CD14-positive monocyte (primary cell): ENCODE measurements at regions not wholly inside any gene's neighbourhood (a gene's known extent, or its start where the extent isn't known, plus 50 kb on each side); places are given as distances from the start of the nearest gene placed in this dataset.

Source experiments
- DNase-seq, 3 donors: peaks; one replicate each; pipeline ENCODE4 v3.0.0-alpha.2; 2011 to 2022
- H2AFZ ChIP-seq: 2 replicates; pipeline ENCODE4 v1.6.0; 2012; ENCODE audit warnings: mild to moderate bottlenecking, low read depth, low read length, inconsistent platforms; ENCODE audit not compliant: insufficient read depth, poor library complexity, severe bottlenecking
- H3K27ac ChIP-seq, 2 donors: 1 replicate in 1 of 2; 2 replicates in 1 of 2; pipeline ENCODE4 v1.5.1; 2012 to 2013; ENCODE audit warnings: low read length in 2 of 2, control low read depth in 1 of 2, inconsistent platforms in 1 of 2, low read depth in 1 of 2, mild to moderate bottlenecking in 1 of 2
- H3K27me3 ChIP-seq, 2 donors: one replicate each; pipeline versions ENCODE4 v1.6.0 to v1.6.1; 2011 to 2013; ENCODE audit warnings: low read length in 2 of 2; ENCODE audit not compliant: control insufficient read depth in 2 of 2, insufficient read depth in 2 of 2
- H3K36me3 ChIP-seq, 2 donors: replicated peaks in 1 of 2; 1 replicate in 1 of 2; 2 replicates in 1 of 2; pipeline versions ENCODE4 v1.5.1 to v1.6.1; 2012 to 2013; ENCODE audit warnings: low read length in 2 of 2, control low read depth in 1 of 2, inconsistent platforms in 1 of 2, mild to moderate bottlenecking in 1 of 2; ENCODE audit not compliant: insufficient read depth in 2 of 2, control insufficient read depth in 1 of 2
- H3K4me1 ChIP-seq, 2 donors: 1 replicate in 1 of 2; 2 replicates in 1 of 2; pipeline versions ENCODE4 v1.5.1 to v1.6.1; 2012 to 2013; ENCODE audit warnings: low read length in 2 of 2, control low read depth in 1 of 2, inconsistent platforms in 1 of 2, mild to moderate bottlenecking in 1 of 2, moderate library complexity in 1 of 2; ENCODE audit not compliant: insufficient read depth in 2 of 2, control insufficient read depth in 1 of 2
- H3K4me2 ChIP-seq: replicated peaks from 2 replicates; pipeline ENCODE3; 2012; ENCODE audit warnings: low read length, moderate library complexity, mild to moderate bottlenecking; ENCODE audit not compliant: poor library complexity, severe bottlenecking; ENCODE audit errors: extremely low read depth
- H3K4me3 ChIP-seq, 3 experiments: fragments of 200-600 bp in 1 of 3; sonication (generic) in 1 of 3; replicated peaks in 1 of 3; 1 replicate in 2 of 3; 2 replicates in 1 of 3; pipeline ENCODE4 v1.5.1; 2011 to 2013; ENCODE audit warnings: low read length in 3 of 3, mild to moderate bottlenecking in 3 of 3, control low read depth in 2 of 3, low read depth in 2 of 3, inconsistent platforms in 1 of 3, moderate library complexity in 1 of 3
- H3K79me2 ChIP-seq: 2 replicates; pipeline ENCODE4 v1.6.0; 2012; ENCODE audit warnings: mild to moderate bottlenecking, control low read depth, inconsistent platforms, low read length, moderate library complexity; ENCODE audit not compliant: insufficient read depth
- H3K9ac ChIP-seq: 2 replicates; pipeline ENCODE4 v1.6.0; 2017; ENCODE audit warnings: low read length, mild to moderate bottlenecking; ENCODE audit not compliant: insufficient read depth, poor library complexity, severe bottlenecking
- H3K9me3 ChIP-seq, 2 donors: replicated peaks in 1 of 2; 1 replicate in 1 of 2; 2 replicates in 1 of 2; pipeline versions ENCODE4 v1.5.1 to v1.6.1; 2012 to 2013; ENCODE audit warnings: low read length in 2 of 2, control low read depth in 1 of 2; ENCODE audit not compliant: control insufficient read depth in 1 of 2, insufficient read depth in 1 of 2
- H4K20me1 ChIP-seq: 2 replicates; pipeline ENCODE4 v1.6.0; 2012; ENCODE audit warnings: mild to moderate bottlenecking, low read length, control low read depth, moderate library complexity; ENCODE audit not compliant: insufficient read depth
- H3K27ac Mint-ChIP-seq, 7 donors: one replicate each; pipeline ENCODE4 v1.8.0; 2020; ENCODE audit warnings: mild to moderate bottlenecking in 7 of 7, mixed read lengths in 7 of 7, moderate library complexity in 6 of 7, inconsistent platforms in 2 of 7
- H3K27me3 Mint-ChIP-seq, 3 donors: one replicate each; pipeline ENCODE4 v1.8.0; 2021 to 2022; ENCODE audit warnings: low read depth in 3 of 3, mild to moderate bottlenecking in 3 of 3, mixed read lengths in 3 of 3, moderate library complexity in 3 of 3, inconsistent platforms in 1 of 3
- H3K36me3 Mint-ChIP-seq, 2 donors: one replicate each; pipeline ENCODE4 v1.8.0; 2020; ENCODE audit warnings: mixed read lengths in 2 of 2, inconsistent platforms in 1 of 2, mild to moderate bottlenecking in 1 of 2
- H3K4me1 Mint-ChIP-seq: one replicate; pipeline ENCODE4 v1.8.0; 2020; ENCODE audit warnings: mild to moderate bottlenecking, mixed read lengths
- H3K4me3 Mint-ChIP-seq, 2 donors: one replicate each; pipeline ENCODE4 v1.8.0; 2020; ENCODE audit warnings: mild to moderate bottlenecking in 2 of 2, mixed read lengths in 2 of 2, moderate library complexity in 1 of 2
- H3K9me3 Mint-ChIP-seq, 7 donors: one replicate each; pipeline ENCODE4 v1.8.0; 2020 to 2022; ENCODE audit warnings: mixed read lengths in 7 of 7, mild to moderate bottlenecking in 6 of 7, moderate library complexity in 6 of 7, inconsistent platforms in 2 of 7
- CTCF ChIP-seq: fragments of 200-600 bp; IDR thresholded peaks from one replicate; pipeline ENCODE4 v1.8.0; 2022; ENCODE audit warnings: antibody characterized with exemption, mild to moderate bottlenecking
- intact Hi-C, 2 donors: fragments of 100-400 bp; cut with micrococcal nuclease; formaldehyde crosslinking; loops; one replicate each; pipeline versions ENCODE4 v1.15.0 to v1.15.1; 2023

GRCh38 chr4:75180217-75180616, 247.3 kb downstream of the PARM1 start:
- H3K4me3 Mint-ChIP-seq, result no peak overlapping the region
- no peak overlapping the region for H2AFZ ChIP-seq
- peaks cover 0 to 1% (median 0%) of the 10 kb centered on the region in 3 donors for H3K27me3 Mint-ChIP-seq
- H3K9me3 Mint-ChIP-seq, result peaks cover 3 to 10% (median 6%) of the 10 kb centered on the region in 7 donors
- no peaks in the 10 kb centered on the region for H4K20me1 ChIP-seq
- H3K4me3 ChIP-seq, result no peak overlapping the region
- H3K36me3 Mint-ChIP-seq, result no peaks in the 10 kb centered on the region
- DNase-seq, result no peak
- no peaks in the 10 kb centered on the region for H3K4me1 Mint-ChIP-seq
- TF ChIP-seq CTCF, result no peak
- intact Hi-C loops, result no loop called here
- no peak overlapping the region for H3K9ac ChIP-seq
- no peaks in the 10 kb centered on the region for H3K36me3 ChIP-seq
- H3K9me3 ChIP-seq, result peaks cover 0 to 10% of the 10 kb centered on the region in 2 donors
- H3K27me3 ChIP-seq, result no peaks in the 10 kb centered on the region
- no peak overlapping the region for H3K27ac ChIP-seq
- H3K27ac Mint-ChIP-seq, result no peak overlapping the region
- no peak overlapping the region for H3K4me2 ChIP-seq
- no peaks in the 10 kb centered on the region for H3K4me1 ChIP-seq
- no peaks in the 10 kb centered on the region for H3K79me2 ChIP-seq

GRCh38 chr4:75179510-75179909, 246.6 kb downstream of the PARM1 start:
- DNase-seq, result no peak
- Histone ChIP-seq H3K79me2 (no peaks in the 10 kb centered on the region), H4K20me1 (no peaks in the 10 kb centered on the region), H3K9ac (no peak overlapping the region), H2AFZ (no peak overlapping the region), H3K27me3 (no peaks in the 10 kb centered on the region), H3K4me1 (no peaks in the 10 kb centered on the region), H3K4me2 (no peak overlapping the region), H3K9me3 (peaks cover 0 to 10% of the 10 kb centered on the region in 2 donors), H3K27ac (no peak overlapping the region), H3K4me3 (no peak overlapping the region), H3K36me3 (no peaks in the 10 kb centered on the region)
- Mint-ChIP-seq H3K9me3 (peaks cover 3 to 10% (median 5%) of the 10 kb centered on the region in 7 donors), H3K4me3 (no peak overlapping the region), H3K27ac (no peak overlapping the region), H3K27me3 (peaks cover 0 to 1% (median 0%) of the 10 kb centered on the region in 3 donors), H3K4me1 (no peaks in the 10 kb centered on the region), H3K36me3 (no peaks in the 10 kb centered on the region)
- intact Hi-C loops, result no loop called here
- TF ChIP-seq CTCF, result no peak
